ENCODE measurements at regions not wholly inside any gene's neighbourhood (a gene's known extent, or its start where the extent isn't known, plus 50 kb on each side); places are given as distances from the start of the nearest gene placed in this dataset.

GRCh38 chr3:67291287-67292252 lies 293.5 kb downstream of the KBTBD8 start:
- no peak for TF ChIP-seq CTCF (conservative IDR thresholded peaks at IDR 0.05; ENCODE audit: low read depth, low read length)
- no peak for TF ChIP-seq POLR2A (IDR thresholded peaks at IDR 0.05; ENCODE audit: low read depth, low read length)
- no peak for TF ChIP-seq CEBPB (IDR thresholded peaks at IDR 0.05; ENCODE audit: low read depth, low read length)
- TF ChIP-seq MXI1 (IDR thresholded peaks at IDR 0.05; ENCODE audit: borderline replicate concordance, low read depth, low read length): no peak
- no peak for TF ChIP-seq MAFK (IDR thresholded peaks at IDR 0.05; ENCODE audit: low read depth, low read length)
- no peak for TF ChIP-seq SMC3 (IDR thresholded peaks at IDR 0.05; ENCODE audit: low read depth, low read length)
- no peak for TF ChIP-seq RFX5 (IDR thresholded peaks at IDR 0.05; ENCODE audit: low read depth, low read length)
- TF ChIP-seq BHLHE40 (IDR thresholded peaks at IDR 0.05; ENCODE audit: low read depth, low read length): no peak
- no peak for TF ChIP-seq USF2 (IDR thresholded peaks at IDR 0.05; ENCODE audit: low read depth, low read length)
- no peak for TF ChIP-seq RAD21 (IDR thresholded peaks at IDR 0.05; ENCODE audit: low read length)
- TF ChIP-seq NFE2L2 (IDR thresholded peaks at IDR 0.05; ENCODE audit: low read depth, low read length): no peak
- no peak for TF ChIP-seq MAZ (IDR thresholded peaks at IDR 0.05; ENCODE audit: borderline replicate concordance, low read depth, low read length)
